ENCODE measurements at regions not wholly inside any gene's neighbourhood (a gene's known extent, or its start where the extent isn't known, plus 50 kb on each side); places are given as distances from the start of the nearest gene placed in this dataset.

GRCh38 chr1:229762891-229763290 is 136.8 kb downstream of the URB2 start:
- DNase-seq, result no peak

- DNase-seq, result no peak
Observed at GRCh38 chr1:229768232-229768631, 142.2 kb downstream of the URB2 start.

- DNase-seq, result no peak
Observed at GRCh38 chr1:229769006-229769405, 143.0 kb downstream of the URB2 start.

- DNase-seq, result no peak
Observed at GRCh38 chr1:229769809-229770208, 143.8 kb downstream of the URB2 start.

GRCh38 chr1:229778794-229779193 is 152.7 kb downstream of the URB2 start:
- no peak for DNase-seq

- DNase-seq, result no peak
Observed at GRCh38 chr1:229781453-229781852, 155.4 kb downstream of the URB2 start.

- no peak for DNase-seq
Observed at GRCh38 chr1:229782469-229782868, 156.4 kb downstream of the URB2 start.

GRCh38 chr1:229784834-229785233 is 158.8 kb downstream of the URB2 start:
- no peak for DNase-seq

GRCh38 chr1:229786974-229787610 is 161.0 kb downstream of the URB2 start:
- DNase-seq, result no peak

GRCh38 chr1:229788004-229788403 is 162.0 kb downstream of the URB2 start:
- no peak for DNase-seq

- DNase-seq, result no peak
Observed at GRCh38 chr1:229792012-229792975, 166.2 kb downstream of the URB2 start.

- no peak for DNase-seq
Observed at GRCh38 chr1:229793488-229793887, 167.4 kb downstream of the URB2 start.

GRCh38 chr1:229798558-229798957 is 172.5 kb downstream of the URB2 start:
- no peak for DNase-seq

- no peak for DNase-seq
Observed at GRCh38 chr1:229803626-229804217, 177.7 kb downstream of the URB2 start.

GRCh38 chr1:229808272-229808671 is 182.2 kb downstream of the URB2 start:
- DNase-seq, result no peak

GRCh38 chr1:229810140-229810539 is 184.1 kb downstream of the URB2 start:
- DNase-seq, result no peak

GRCh38 chr1:229810961-229811360 is 184.9 kb downstream of the URB2 start:
- DNase-seq, result no peak

- no peak for DNase-seq
Observed at GRCh38 chr1:229812148-229812547, 186.1 kb downstream of the URB2 start.

- no peak for DNase-seq
Observed at GRCh38 chr1:229812693-229813092, 186.6 kb downstream of the URB2 start.

- no peak for DNase-seq
Observed at GRCh38 chr1:229815076-229815475, 189.0 kb downstream of the URB2 start.

- DNase-seq, result no peak
Observed at GRCh38 chr1:229815961-229816360, 189.9 kb downstream of the URB2 start.

- no peak for DNase-seq
Observed at GRCh38 chr1:229817936-229818335, 191.9 kb downstream of the URB2 start.

GRCh38 chr1:229819091-229819490 is 193.0 kb downstream of the URB2 start:
- no peak for DNase-seq

- no peak for DNase-seq
Observed at GRCh38 chr1:229822026-229822425, 196.0 kb downstream of the URB2 start.
